CD8-positive, alpha-beta memory T cell (primary cell): ENCODE measurements at regions not wholly inside any gene's neighbourhood (a gene's known extent, or its start where the extent isn't known, plus 50 kb on each side); places are given as distances from the start of the nearest gene placed in this dataset.

Experiments
- CTCF ChIA-PET: fragments of 350-600 bp; sonication (Branson Sonifier 250); formaldehyde crosslinking; loops from one replicate; lab custom pipeline; 2021; ENCODE audit warnings: antibody characterized with exemption; lab: Charles Lee
- POLR2A ChIA-PET: fragments of 350-600 bp; sonication (Branson Sonifier 250); formaldehyde crosslinking; loops from one replicate; lab custom pipeline; 2021; ENCODE audit warnings: antibody characterized with exemption; lab: Charles Lee
- DNase-seq, 5 donors: peaks; one replicate each; pipeline versions ENCODE4 v3.0.0 to v3.0.0-alpha.2; 2020 to 2022; ENCODE audit warnings: mixed read lengths in 1 of 5
- H3K27ac ChIP-seq: one replicate; pipeline ENCODE4 v1.7.0; 2013; ENCODE audit warnings: low read depth, mild to moderate bottlenecking, low read length, moderate library complexity
- H3K27me3 ChIP-seq: 2 replicates; pipeline ENCODE4 v1.7.0; 2013; ENCODE audit warnings: low read length, mild to moderate bottlenecking; ENCODE audit not compliant: insufficient read depth, poor library complexity, severe bottlenecking
- H3K36me3 ChIP-seq: 2 replicates; pipeline ENCODE4 v1.7.0; 2013; ENCODE audit warnings: mild to moderate bottlenecking, low read length, moderate library complexity; ENCODE audit not compliant: insufficient read depth
- H3K4me1 ChIP-seq: 2 replicates; pipeline ENCODE4 v1.7.0; 2013; ENCODE audit warnings: mild to moderate bottlenecking, low read length, moderate library complexity; ENCODE audit not compliant: insufficient read depth
- H3K4me3 ChIP-seq: 2 replicates; pipeline ENCODE4 v1.7.0; 2013; ENCODE audit warnings: mild to moderate bottlenecking, low read length
- H3K9me3 ChIP-seq: 2 replicates; pipeline ENCODE4 v1.7.0; 2013; ENCODE audit warnings: mild to moderate bottlenecking, low read length
- H3K27ac Mint-ChIP-seq, 8 donors: one replicate each; pipeline ENCODE4 v1.8.0; 2020 to 2021; ENCODE audit warnings: mixed read lengths in 8 of 8, mild to moderate bottlenecking in 6 of 8, inconsistent platforms in 3 of 8, moderate library complexity in 3 of 8
- H3K27me3 Mint-ChIP-seq, 2 donors: one replicate each; pipeline ENCODE4 v1.8.0; 2020 to 2021; ENCODE audit warnings: mixed read lengths in 2 of 2, mild to moderate bottlenecking in 1 of 2, moderate library complexity in 1 of 2
- H3K36me3 Mint-ChIP-seq, 3 donors: one replicate each; pipeline ENCODE4 v1.8.0; 2020 to 2021; ENCODE audit warnings: mixed read lengths in 3 of 3, inconsistent platforms in 1 of 3, mild to moderate bottlenecking in 1 of 3
- H3K4me1 Mint-ChIP-seq, 3 donors: one replicate each; pipeline ENCODE4 v1.8.0; 2020 to 2021; ENCODE audit warnings: mixed read lengths in 3 of 3, inconsistent platforms in 1 of 3, mild to moderate bottlenecking in 1 of 3
- H3K4me3 Mint-ChIP-seq, 7 donors: one replicate each; pipeline ENCODE4 v1.8.0; 2020 to 2021; ENCODE audit warnings: mixed read lengths in 7 of 7, mild to moderate bottlenecking in 6 of 7, moderate library complexity in 4 of 7, inconsistent platforms in 2 of 7
- H3K9me3 Mint-ChIP-seq, 5 donors: one replicate each; pipeline ENCODE4 v1.8.0; 2020 to 2022; ENCODE audit warnings: mixed read lengths in 5 of 5, mild to moderate bottlenecking in 3 of 5, moderate library complexity in 2 of 5, inconsistent platforms in 1 of 5

DNA sequence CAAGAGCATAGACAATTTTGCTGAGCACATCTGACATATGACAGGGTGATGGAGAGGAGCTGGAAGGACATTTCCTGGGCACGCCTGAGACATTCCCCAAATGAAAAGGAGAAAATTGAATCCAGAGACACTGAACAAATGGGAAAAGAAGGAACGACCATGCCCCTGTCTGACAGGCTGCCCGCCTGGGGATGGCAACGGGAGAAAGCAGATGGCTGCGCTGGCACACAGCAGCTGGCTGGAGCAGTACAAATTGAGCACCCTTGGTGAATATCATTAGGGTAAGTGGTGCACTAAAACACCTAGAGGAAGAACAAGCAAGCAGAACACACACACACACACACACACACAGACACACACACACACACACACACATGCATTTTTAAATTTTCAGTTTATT lies 174.3 kb upstream of the DUSP10 start:
- H3K27me3 Mint-ChIP-seq: peaks cover 0 to 3% of the 10 kb centered on the region in 2 donors
- no peaks in the 10 kb centered on the region for H3K4me1 Mint-ChIP-seq
- Histone ChIP-seq H3K27ac (no peak overlapping the region), H3K9me3 (no peaks in the 10 kb centered on the region), H3K4me1 (no peaks in the 10 kb centered on the region), H3K27me3 (no peaks in the 10 kb centered on the region), H3K36me3 (no peaks in the 10 kb centered on the region), H3K4me3 (no peak overlapping the region)
- H3K27ac Mint-ChIP-seq: peak overlapping the region in 2 of 8 donors; percentile 15 to 85
- H3K9me3 Mint-ChIP-seq: no peaks in the 10 kb centered on the region
- no peaks in the 10 kb centered on the region for H3K36me3 Mint-ChIP-seq
- ChIA-PET CTCF (no interaction called here), POLR2A (no interaction called here)
- no peak for DNase-seq
- H3K4me3 Mint-ChIP-seq: no peak overlapping the region

GRCh38 chr1:221915764-221916163 lies 173.9 kb upstream of the DUSP10 start:
- no peaks in the 10 kb centered on the region for H3K9me3 ChIP-seq
- Mint-ChIP-seq H3K36me3 (no peaks in the 10 kb centered on the region), H3K4me1 (no peaks in the 10 kb centered on the region), H3K27ac (no peak overlapping the region), H3K9me3 (no peaks in the 10 kb centered on the region), H3K27me3 (peaks cover 0 to 3% of the 10 kb centered on the region in 2 donors), H3K4me3 (no peak overlapping the region)
- no peaks in the 10 kb centered on the region for H3K27me3 ChIP-seq
- ChIA-PET POLR2A (no interaction called here), CTCF (no interaction called here)
- no peaks in the 10 kb centered on the region for H3K36me3 ChIP-seq
- no peak overlapping the region for H3K27ac ChIP-seq
- no peaks in the 10 kb centered on the region for H3K4me1 ChIP-seq
- no peak overlapping the region for H3K4me3 ChIP-seq
- no peak for DNase-seq

DNA sequence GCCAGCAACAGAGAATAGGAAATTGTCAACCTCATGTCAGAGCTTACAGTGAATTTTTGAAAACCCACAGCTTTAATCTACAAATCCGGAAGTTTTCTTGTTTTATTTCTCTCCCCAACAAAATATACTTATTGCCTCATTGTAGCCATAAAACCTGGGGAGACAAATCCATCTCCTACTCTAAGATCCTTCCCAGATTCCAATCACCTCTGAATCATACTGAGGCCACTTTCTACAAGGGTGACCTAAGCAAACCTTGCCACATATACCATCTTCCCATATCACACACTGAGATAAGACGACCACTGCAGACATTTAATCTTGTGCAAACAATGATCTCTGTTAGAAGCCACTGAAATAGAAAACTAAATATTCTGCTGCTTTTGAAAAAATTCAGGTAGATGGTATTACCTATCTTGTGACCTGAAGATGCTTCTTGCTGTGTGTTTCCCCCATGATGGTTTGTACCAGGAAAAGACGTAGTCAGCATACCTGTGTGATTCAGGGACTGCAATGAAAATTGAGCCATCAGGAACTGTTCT lies 171.5 kb upstream of the DUSP10 start:
- H3K4me3 Mint-ChIP-seq: no peak overlapping the region
- H3K9me3 ChIP-seq: no peaks in the 10 kb centered on the region
- POLR2A ChIA-PET: no interaction called here
- H3K4me1 Mint-ChIP-seq: no peaks in the 10 kb centered on the region
- no peaks in the 10 kb centered on the region for H3K27me3 ChIP-seq
- no peaks in the 10 kb centered on the region for H3K36me3 Mint-ChIP-seq
- CTCF ChIA-PET: no interaction called here
- no peak overlapping the region for H3K27ac Mint-ChIP-seq
- no peak for DNase-seq
- no peak overlapping the region for H3K27ac ChIP-seq
- no peaks in the 10 kb centered on the region for H3K9me3 Mint-ChIP-seq
- H3K36me3 ChIP-seq: no peaks in the 10 kb centered on the region
- H3K4me1 ChIP-seq: no peaks in the 10 kb centered on the region
- H3K27me3 Mint-ChIP-seq: peaks cover 0 to 3% of the 10 kb centered on the region in 2 donors
- no peak overlapping the region for H3K4me3 ChIP-seq

GRCh38 chr1:221912230-221912629 lies 170.3 kb upstream of the DUSP10 start:
- Mint-ChIP-seq H3K27me3 (peaks cover 0 to 3% of the 10 kb centered on the region in 2 donors), H3K9me3 (no peaks in the 10 kb centered on the region), H3K27ac (peak overlapping the region in 1 of 8 donors; percentile 1), H3K36me3 (no peaks in the 10 kb centered on the region), H3K4me3 (no peak overlapping the region), H3K4me1 (no peaks in the 10 kb centered on the region)
- CTCF ChIA-PET: no interaction called here
- no peaks in the 10 kb centered on the region for H3K9me3 ChIP-seq
- no peaks in the 10 kb centered on the region for H3K4me1 ChIP-seq
- POLR2A ChIA-PET: no interaction called here
- no peaks in the 10 kb centered on the region for H3K36me3 ChIP-seq
- DNase-seq: no peak
- H3K4me3 ChIP-seq: no peak overlapping the region
- H3K27me3 ChIP-seq: no peaks in the 10 kb centered on the region
- H3K27ac ChIP-seq: no peak overlapping the region

GRCh38 chr1:221911714-221912113 lies 169.8 kb upstream of the DUSP10 start:
- no peaks in the 10 kb centered on the region for H3K9me3 Mint-ChIP-seq
- POLR2A ChIA-PET: no interaction called here

DNA sequence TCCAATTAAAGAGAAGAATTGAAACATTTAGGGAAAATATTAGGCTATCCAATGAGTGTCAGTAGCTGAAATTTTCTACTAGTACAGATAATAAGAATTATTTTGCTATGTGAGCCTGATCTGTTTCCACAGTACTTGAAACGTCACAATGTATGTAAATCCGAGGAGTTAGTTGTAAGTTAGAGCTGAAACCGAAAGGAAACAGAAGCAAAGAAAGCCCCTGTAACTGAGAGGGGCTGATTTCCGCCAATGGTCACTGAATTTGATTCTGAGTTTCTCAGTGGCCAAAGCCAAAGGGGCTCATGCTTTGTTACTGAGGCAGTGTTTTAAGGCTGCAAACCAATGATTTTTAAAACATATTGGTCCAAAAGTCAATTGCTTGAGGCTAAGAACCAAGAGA lies 168.3 kb upstream of the DUSP10 start:
- H3K4me1 ChIP-seq: no peaks in the 10 kb centered on the region
- no peaks in the 10 kb centered on the region for H3K4me1 Mint-ChIP-seq
- H3K36me3 Mint-ChIP-seq: no peaks in the 10 kb centered on the region
- H3K4me3 ChIP-seq: no peak overlapping the region
- no peak overlapping the region for H3K27ac Mint-ChIP-seq
- ChIA-PET CTCF (interaction anchor here (1.0 kb wide), 1 partner anchor 433 kb away, joined by 3 read pairs; no protein-coding TSS in a partner anchor), POLR2A (no interaction called here)
- no peaks in the 10 kb centered on the region for H3K36me3 ChIP-seq
- no peaks in the 10 kb centered on the region for H3K27me3 ChIP-seq
- no peak for DNase-seq
- no peaks in the 10 kb centered on the region for H3K27me3 Mint-ChIP-seq
- H3K9me3 ChIP-seq: no peaks in the 10 kb centered on the region
- H3K4me3 Mint-ChIP-seq: no peak overlapping the region
- no peaks in the 10 kb centered on the region for H3K9me3 Mint-ChIP-seq
- no peak overlapping the region for H3K27ac ChIP-seq

More at GRCh38 chr1:221911714-221912113, 169.8 kb upstream of the DUSP10 start:
- H3K36me3 Mint-ChIP-seq: no peaks in the 10 kb centered on the region
- Histone ChIP-seq H3K4me1 (no peaks in the 10 kb centered on the region), H3K9me3 (no peaks in the 10 kb centered on the region), H3K4me3 (no peak overlapping the region), H3K27me3 (no peaks in the 10 kb centered on the region), H3K36me3 (no peaks in the 10 kb centered on the region), H3K27ac (no peak overlapping the region)
- CTCF ChIA-PET: no interaction called here
- no peak overlapping the region for H3K27ac Mint-ChIP-seq
- no peak for DNase-seq
- peaks cover 0 to 3% of the 10 kb centered on the region in 2 donors for H3K27me3 Mint-ChIP-seq
- H3K4me3 Mint-ChIP-seq: no peak overlapping the region
- no peaks in the 10 kb centered on the region for H3K4me1 Mint-ChIP-seq

DNA sequence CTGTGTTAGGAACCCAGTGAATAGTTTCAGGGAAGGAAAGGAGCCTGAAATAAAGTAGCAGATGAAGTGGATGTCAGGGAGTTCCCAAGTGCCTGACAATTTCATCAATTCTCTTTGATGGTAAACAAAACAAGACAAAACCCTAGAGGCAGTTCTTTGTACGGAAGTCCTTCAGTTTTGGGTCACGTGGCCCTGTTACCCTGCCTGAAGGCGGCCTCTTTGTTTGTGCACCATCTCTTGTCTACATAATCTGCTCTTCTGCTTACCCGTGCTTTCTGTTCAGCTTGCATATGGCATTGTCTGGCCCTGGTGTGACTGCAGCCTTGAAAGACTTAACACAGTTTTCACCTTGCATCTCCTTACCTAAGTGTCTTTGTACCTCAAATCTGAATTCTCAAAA lies 166.7 kb upstream of the DUSP10 start:
- Histone ChIP-seq H3K4me3 (no peak overlapping the region), H3K36me3 (no peaks in the 10 kb centered on the region), H3K27me3 (no peaks in the 10 kb centered on the region), H3K27ac (no peak overlapping the region), H3K4me1 (no peaks in the 10 kb centered on the region), H3K9me3 (no peaks in the 10 kb centered on the region)
- Mint-ChIP-seq H3K36me3 (no peaks in the 10 kb centered on the region), H3K9me3 (no peaks in the 10 kb centered on the region), H3K4me1 (no peaks in the 10 kb centered on the region), H3K27me3 (no peaks in the 10 kb centered on the region), H3K4me3 (no peak overlapping the region), H3K27ac (no peak overlapping the region)
- POLR2A ChIA-PET: no interaction called here
- DNase-seq: no peak
- CTCF ChIA-PET: no interaction called here

DNA sequence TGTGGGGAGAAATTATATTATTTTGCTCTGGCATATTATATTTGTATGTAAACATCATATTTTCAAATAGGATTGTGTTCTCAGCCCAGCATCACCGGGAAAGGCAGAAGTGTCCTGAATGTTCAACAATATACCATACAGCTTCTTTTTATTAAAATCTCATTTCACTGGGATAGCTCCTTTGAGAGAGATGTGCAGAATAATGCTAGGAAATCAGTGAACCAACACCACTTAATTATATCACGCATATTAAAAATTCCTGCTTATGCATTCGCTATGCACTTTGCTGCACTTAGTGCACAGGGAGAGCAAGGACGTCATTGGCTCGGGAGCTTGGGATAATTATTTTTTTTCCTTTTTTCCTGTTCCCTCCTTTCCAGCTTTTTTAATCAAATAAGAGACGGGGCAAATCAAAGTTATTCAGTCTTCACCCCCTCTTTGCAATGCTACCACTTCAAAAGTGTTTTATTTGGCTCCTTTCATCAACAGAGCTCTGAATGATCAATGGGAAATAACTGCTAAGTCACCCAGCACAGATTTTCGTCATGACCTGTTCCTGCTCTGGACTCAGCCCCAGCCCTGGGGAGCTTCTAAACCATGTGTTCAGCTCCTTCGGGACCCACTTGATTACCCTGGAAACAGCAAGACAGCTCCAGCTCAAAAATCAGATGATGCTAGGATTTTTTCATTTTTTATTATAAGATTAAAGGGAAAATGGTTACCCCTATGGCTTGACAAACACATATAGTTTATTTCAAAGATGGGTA lies 165.5 kb upstream of the DUSP10 start:
- H3K4me1 Mint-ChIP-seq: no peaks in the 10 kb centered on the region
- no peak for DNase-seq
- POLR2A ChIA-PET: no interaction called here
- no peaks in the 10 kb centered on the region for H3K9me3 Mint-ChIP-seq
- H3K27me3 ChIP-seq: no peaks in the 10 kb centered on the region
- H3K27ac Mint-ChIP-seq: peak overlapping the region in 1 of 8 donors; percentile 34
- H3K27ac ChIP-seq: no peak overlapping the region
- H3K4me3 Mint-ChIP-seq: no peak overlapping the region
- no peaks in the 10 kb centered on the region for H3K36me3 ChIP-seq
- CTCF ChIA-PET: no interaction called here
- H3K4me3 ChIP-seq: no peak overlapping the region
- H3K27me3 Mint-ChIP-seq: no peaks in the 10 kb centered on the region
- H3K4me1 ChIP-seq: no peaks in the 10 kb centered on the region
- no peaks in the 10 kb centered on the region for H3K9me3 ChIP-seq
- H3K36me3 Mint-ChIP-seq: no peaks in the 10 kb centered on the region
